Colon (tissue), 2 donors: ENCODE measurements at regions not wholly inside any gene's neighbourhood (a gene's known extent, or its start where the extent isn't known, plus 50 kb on each side); places are given as distances from the start of the nearest gene placed in this dataset.
"Not testable (repeated sequence)": the region's sequence is repeated elsewhere in the genome, so short reads cannot be mapped to it uniquely, and the experiment has no call there.

ENCODE experiments used
- FAIRE-seq: peaks from 2 replicates; lab custom pipeline; 2012; peaks lifted over from hg19 to GRCh38; lab: Jason Lieb, UNC
- donor health status: control.
- donor health status: control.

GRCh38 chr14:101080922-101081593 lies 177.5 kb upstream of the RTL1 start:
- FAIRE-seq, result no peak

- no peak for FAIRE-seq
These were observed 178.5 kb upstream of the RTL1 start for GRCh38 chr14:101082036-101082435.

- FAIRE-seq, result no peak
These were observed 179.2 kb upstream of the RTL1 start for GRCh38 chr14:101082436-101083384.

- no peak for FAIRE-seq
These were observed 180.3 kb upstream of the RTL1 start for GRCh38 chr14:101083564-101084435.

GRCh38 chr14:101084436-101084826 lies 180.9 kb upstream of the RTL1 start:
- FAIRE-seq, result no peak

GRCh38 chr14:101086926-101087325 lies 183.4 kb upstream of the RTL1 start:
- FAIRE-seq, result no peak

- FAIRE-seq, result no peak
These were observed 184.3 kb upstream of the RTL1 start for GRCh38 chr14:101087614-101088394.

GRCh38 chr14:101088395-101088667 lies 184.8 kb upstream of the RTL1 start:
- no peak for FAIRE-seq

GRCh38 chr14:101088714-101089113 lies 185.2 kb upstream of the RTL1 start:
- no peak for FAIRE-seq

- FAIRE-seq, result not testable (repeated sequence)
These were observed 187.0 kb upstream of the RTL1 start for GRCh38 chr14:101090478-101090877.

- FAIRE-seq, result no peak
These were observed 187.5 kb upstream of the RTL1 start for GRCh38 chr14:101090976-101091375.

- not testable (repeated sequence) for FAIRE-seq
These were observed 191.4 kb upstream of the RTL1 start for GRCh38 chr14:101094916-101095315.

GRCh38 chr14:101096551-101096950 lies 193.0 kb upstream of the RTL1 start:
- no peak for FAIRE-seq

GRCh38 chr14:101097109-101097793 lies 193.7 kb upstream of the RTL1 start:
- FAIRE-seq, result no peak

GRCh38 chr14:101098177-101098576 lies 194.7 kb upstream of the RTL1 start:
- FAIRE-seq, result no peak

- FAIRE-seq, result no peak
These were observed 195.1 kb upstream of the RTL1 start for GRCh38 chr14:101098641-101099040.

GRCh38 chr14:101101456-101102056 lies 198.0 kb upstream of the RTL1 start:
- FAIRE-seq, result no peak

GRCh38 chr14:101102875-101103274 lies 199.4 kb upstream of the RTL1 start:
- FAIRE-seq, result no peak

- FAIRE-seq, result no peak
These were observed 199.9 kb upstream of the RTL1 start for GRCh38 chr14:101103321-101103901.

GRCh38 chr14:101104485-101104884 lies 201.0 kb upstream of the RTL1 start:
- no peak for FAIRE-seq
